ENCODE measurements at regions not wholly inside any gene's neighbourhood (a gene's known extent, or its start where the extent isn't known, plus 50 kb on each side); places are given as distances from the start of the nearest gene placed in this dataset.

DNA sequence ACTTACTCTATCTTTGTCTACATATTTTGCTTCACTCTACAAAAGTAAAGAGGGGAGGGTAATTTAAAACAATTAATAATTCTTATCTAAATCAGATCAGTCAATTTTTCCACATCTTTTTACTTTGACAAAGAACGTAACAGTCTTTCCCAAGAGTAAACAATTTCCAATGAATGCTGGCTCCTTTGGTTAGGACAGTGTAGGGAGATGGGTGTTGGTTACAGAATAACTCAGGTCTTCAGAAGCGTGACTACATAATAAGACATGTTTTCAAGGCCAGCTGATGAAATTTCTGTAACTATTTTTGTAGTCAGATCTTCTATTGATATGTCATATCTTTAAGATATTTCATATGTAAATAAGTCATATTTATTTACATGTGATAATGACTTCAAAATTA is 183.0 kb upstream of the CAND1 start:
- TF ChIP-seq, protein P1, sequence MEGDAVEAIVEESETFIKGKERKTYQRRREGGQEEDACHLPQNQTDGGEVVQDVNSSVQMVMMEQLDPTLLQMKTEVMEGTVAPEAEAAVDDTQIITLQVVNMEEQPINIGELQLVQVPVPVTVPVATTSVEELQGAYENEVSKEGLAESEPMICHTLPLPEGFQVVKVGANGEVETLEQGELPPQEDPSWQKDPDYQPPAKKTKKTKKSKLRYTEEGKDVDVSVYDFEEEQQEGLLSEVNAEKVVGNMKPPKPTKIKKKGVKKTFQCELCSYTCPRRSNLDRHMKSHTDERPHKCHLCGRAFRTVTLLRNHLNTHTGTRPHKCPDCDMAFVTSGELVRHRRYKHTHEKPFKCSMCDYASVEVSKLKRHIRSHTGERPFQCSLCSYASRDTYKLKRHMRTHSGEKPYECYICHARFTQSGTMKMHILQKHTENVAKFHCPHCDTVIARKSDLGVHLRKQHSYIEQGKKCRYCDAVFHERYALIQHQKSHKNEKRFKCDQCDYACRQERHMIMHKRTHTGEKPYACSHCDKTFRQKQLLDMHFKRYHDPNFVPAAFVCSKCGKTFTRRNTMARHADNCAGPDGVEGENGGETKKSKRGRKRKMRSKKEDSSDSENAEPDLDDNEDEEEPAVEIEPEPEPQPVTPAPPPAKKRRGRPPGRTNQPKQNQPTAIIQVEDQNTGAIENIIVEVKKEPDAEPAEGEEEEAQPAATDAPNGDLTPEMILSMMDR (conservative IDR thresholded peaks at IDR 0.05; ENCODE audit: low read length) = no peak
- TF ChIP-seq EZH2phosphoT487 (IDR thresholded peaks at IDR 0.05; ENCODE audit: borderline replicate concordance) = no peak

All from Loucy (cell line).